Loucy (cell line): ENCODE measurements at regions not wholly inside any gene's neighbourhood (a gene's known extent, or its start where the extent isn't known, plus 50 kb on each side); places are given as distances from the start of the nearest gene placed in this dataset.

Source experiments
- H2AFZ ChIP-seq: fragments of 200-600 bp; sonication (generic); 2 replicates; pipeline ENCODE4 v1.6.0; 2016; ENCODE audit warnings: antibody characterized with exemption, mild to moderate bottlenecking, low read length, moderate library complexity
- H3F3A ChIP-seq: fragments of 200-600 bp; 2 replicates; pipeline ENCODE4 v1.6.0; 2016; ENCODE audit warnings: antibody characterized with exemption, low read depth, mild to moderate bottlenecking
- H3K27me3 ChIP-seq: fragments of 200-600 bp; sonication (generic); 2 replicates; pipeline ENCODE4 v1.6.1; 2014; ENCODE audit warnings: low read length, mild to moderate bottlenecking; ENCODE audit not compliant: insufficient read depth, poor library complexity, severe bottlenecking
- H3K36me3 ChIP-seq: fragments of 200-600 bp; sonication (generic); 2 replicates; pipeline ENCODE4 v1.6.1; 2016; ENCODE audit warnings: low read length; ENCODE audit not compliant: insufficient read depth
- H3K4me1 ChIP-seq: fragments of 200-600 bp; sonication (generic); 2 replicates; pipeline ENCODE4 v1.5.1; 2014; ENCODE audit warnings: low read length, mild to moderate bottlenecking; ENCODE audit not compliant: insufficient read depth, poor library complexity, severe bottlenecking
- H3K4me2 ChIP-seq: fragments of 200-600 bp; sonication (generic); 2 replicates; pipeline ENCODE4 v1.6.0; 2014; ENCODE audit warnings: antibody characterized with exemption, low read length, low read depth, mild to moderate bottlenecking; ENCODE audit not compliant: poor library complexity, severe bottlenecking
- H3K4me3 ChIP-seq: fragments of 200-600 bp; sonication (generic); 2 replicates; pipeline ENCODE4 v1.5.1; 2014; ENCODE audit warnings: low read length, mild to moderate bottlenecking, mixed read lengths; ENCODE audit not compliant: poor library complexity, severe bottlenecking
- H3K79me2 ChIP-seq: fragments of 200-600 bp; sonication (generic); 2 replicates; pipeline ENCODE4 v1.6.1; 2014; ENCODE audit warnings: low read length; ENCODE audit not compliant: insufficient read depth
- H3K9ac ChIP-seq: fragments of 200-600 bp; sonication (generic); 2 replicates; pipeline ENCODE4 v1.6.0; 2014; ENCODE audit warnings: mild to moderate bottlenecking, low read depth, low read length, moderate library complexity; ENCODE audit not compliant: poor library complexity, severe bottlenecking
- H3K9me2 ChIP-seq: fragments of 200-600 bp; sonication (generic); replicated peaks from 2 replicates; pipeline ENCODE4 v1.6.1; 2016; ENCODE audit warnings: low read depth, low read length, mixed read lengths
- H3K9me3 ChIP-seq: fragments of 200-600 bp; sonication (generic); 2 replicates; pipeline ENCODE4 v1.6.1; 2014; ENCODE audit warnings: mild to moderate bottlenecking, antibody characterized with exemption, low read length, low read depth; ENCODE audit not compliant: insufficient read depth
- H4K20me1 ChIP-seq: fragments of 200-600 bp; sonication (generic); 2 replicates; pipeline ENCODE4 v1.6.0; 2014; ENCODE audit warnings: antibody characterized with exemption, low read length, mild to moderate bottlenecking; ENCODE audit not compliant: insufficient read depth, poor library complexity, severe bottlenecking
- EZH2phosphoT487 ChIP-seq: fragments of 200-600 bp; IDR thresholded peaks from 2 replicates; pipeline ENCODE4 v1.6.1; 2018; ENCODE audit warnings: antibody characterized with exemption, mild to moderate bottlenecking, moderate library complexity, borderline replicate concordance
- TF ChIP-seq, protein P1 (sequence below): fragments of 200-600 bp; sonication (generic); conservative IDR thresholded peaks from 2 replicates; pipeline ENCODE4 v1.5.1; 2014; ENCODE audit warnings: mild to moderate bottlenecking, antibody characterized with exemption, low read length

DNA sequence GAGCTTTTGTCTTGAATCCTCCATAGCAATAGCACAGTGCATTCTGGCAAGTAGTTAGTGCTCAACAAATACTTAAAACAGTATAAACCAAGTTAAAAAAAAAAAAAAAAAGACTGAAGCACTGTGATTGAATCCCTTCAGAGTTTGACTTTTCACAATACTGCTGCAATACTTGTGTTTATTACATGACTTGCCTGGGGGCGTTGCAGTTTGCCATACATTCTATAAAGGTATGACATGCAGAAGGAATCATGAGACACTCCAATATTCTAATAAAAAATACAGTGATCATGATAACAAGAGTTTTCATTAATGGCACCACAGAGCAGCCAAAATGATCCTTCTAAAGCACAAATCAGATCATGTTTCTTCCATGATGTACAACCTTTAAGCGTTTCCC, 205.0 kb upstream of the CDKN3 start:
- TF ChIP-seq EZH2phosphoT487, result no peak
- Histone ChIP-seq H3F3A (no peaks in the 10 kb centered on the region), H2AFZ (no peak overlapping the region), H3K79me2 (no peaks in the 10 kb centered on the region), H3K9me3 (no peaks in the 10 kb centered on the region), H3K36me3 (no peaks in the 10 kb centered on the region), H4K20me1 (no peaks in the 10 kb centered on the region), H3K4me1 (peaks cover 10% of the 10 kb centered on the region), H3K27me3 (no peaks in the 10 kb centered on the region), H3K4me2 (no peak overlapping the region), H3K9ac (no peak overlapping the region), H3K4me3 (no peak overlapping the region), H3K9me2 (no peaks in the 10 kb centered on the region)

DNA sequence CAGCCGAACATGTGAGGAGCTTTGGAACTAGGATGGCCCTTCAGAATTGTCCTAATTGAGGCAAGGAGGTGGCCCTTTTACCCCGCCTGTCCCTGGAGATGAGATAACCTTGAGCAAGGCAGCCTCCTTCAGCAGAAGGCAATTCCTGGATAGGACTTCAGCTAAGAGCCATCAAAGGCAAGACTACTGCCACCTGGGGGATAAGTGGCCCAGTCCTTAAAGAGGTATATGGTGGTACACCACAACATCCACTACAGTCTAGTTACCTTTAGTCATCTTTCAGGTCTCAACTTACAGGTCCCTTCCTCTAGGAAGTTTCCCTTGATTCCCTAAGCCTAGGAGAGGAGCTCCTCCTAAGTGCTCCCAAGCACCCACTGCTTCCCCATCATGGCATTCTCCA, 204.2 kb upstream of the CDKN3 start:
- H3K9me3 ChIP-seq, result no peaks in the 10 kb centered on the region
- H3K36me3 ChIP-seq, result no peaks in the 10 kb centered on the region
- no peaks in the 10 kb centered on the region for H3K79me2 ChIP-seq
- TF ChIP-seq EZH2phosphoT487, result no peak
- TF ChIP-seq, protein P1, sequence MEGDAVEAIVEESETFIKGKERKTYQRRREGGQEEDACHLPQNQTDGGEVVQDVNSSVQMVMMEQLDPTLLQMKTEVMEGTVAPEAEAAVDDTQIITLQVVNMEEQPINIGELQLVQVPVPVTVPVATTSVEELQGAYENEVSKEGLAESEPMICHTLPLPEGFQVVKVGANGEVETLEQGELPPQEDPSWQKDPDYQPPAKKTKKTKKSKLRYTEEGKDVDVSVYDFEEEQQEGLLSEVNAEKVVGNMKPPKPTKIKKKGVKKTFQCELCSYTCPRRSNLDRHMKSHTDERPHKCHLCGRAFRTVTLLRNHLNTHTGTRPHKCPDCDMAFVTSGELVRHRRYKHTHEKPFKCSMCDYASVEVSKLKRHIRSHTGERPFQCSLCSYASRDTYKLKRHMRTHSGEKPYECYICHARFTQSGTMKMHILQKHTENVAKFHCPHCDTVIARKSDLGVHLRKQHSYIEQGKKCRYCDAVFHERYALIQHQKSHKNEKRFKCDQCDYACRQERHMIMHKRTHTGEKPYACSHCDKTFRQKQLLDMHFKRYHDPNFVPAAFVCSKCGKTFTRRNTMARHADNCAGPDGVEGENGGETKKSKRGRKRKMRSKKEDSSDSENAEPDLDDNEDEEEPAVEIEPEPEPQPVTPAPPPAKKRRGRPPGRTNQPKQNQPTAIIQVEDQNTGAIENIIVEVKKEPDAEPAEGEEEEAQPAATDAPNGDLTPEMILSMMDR, result 0 out of 2 replicates have a peak, but pooled peaks have one; percentile 15
- H3K27me3 ChIP-seq, result no peaks in the 10 kb centered on the region
- H3K4me1 ChIP-seq, result peaks cover 10% of the 10 kb centered on the region
- H3K9ac ChIP-seq, result no peak overlapping the region
- H3K9me2 ChIP-seq, result no peaks in the 10 kb centered on the region
- no peak overlapping the region for H2AFZ ChIP-seq
- no peak overlapping the region for H3K4me2 ChIP-seq
- no peaks in the 10 kb centered on the region for H3F3A ChIP-seq
- H4K20me1 ChIP-seq, result no peaks in the 10 kb centered on the region
- H3K4me3 ChIP-seq, result no peak overlapping the region

DNA sequence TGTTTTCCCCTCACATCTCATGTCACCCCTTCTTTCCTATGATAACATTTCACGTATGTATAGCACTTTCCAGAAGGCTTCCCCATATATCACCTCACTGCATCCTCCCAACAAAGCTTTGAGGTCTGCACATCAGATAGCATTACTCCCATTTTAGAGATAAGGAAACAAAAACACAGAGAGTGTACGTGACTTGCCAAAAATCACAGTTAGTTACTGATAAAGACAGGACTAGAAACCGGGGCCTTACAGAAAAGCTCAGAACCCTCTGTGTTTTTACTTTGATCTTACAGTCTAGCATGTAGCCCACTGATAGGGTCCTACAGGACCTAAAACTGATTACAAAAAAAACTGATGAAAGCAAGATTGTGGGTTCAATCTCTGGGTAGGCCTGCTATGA, 202.9 kb upstream of the CDKN3 start:
- Histone ChIP-seq H3K9me3 (no peaks in the 10 kb centered on the region), H3K36me3 (no peaks in the 10 kb centered on the region), H3K9me2 (no peaks in the 10 kb centered on the region), H3K4me3 (no peak overlapping the region), H2AFZ (no peak overlapping the region), H3K79me2 (no peaks in the 10 kb centered on the region), H3K4me1 (peaks cover 10% of the 10 kb centered on the region), H3K27me3 (no peaks in the 10 kb centered on the region), H4K20me1 (no peaks in the 10 kb centered on the region), H3F3A (no peaks in the 10 kb centered on the region), H3K4me2 (no peak overlapping the region), H3K9ac (no peak overlapping the region)
- TF ChIP-seq EZH2phosphoT487, result no peak
- TF ChIP-seq, protein P1, result no peak

DNA sequence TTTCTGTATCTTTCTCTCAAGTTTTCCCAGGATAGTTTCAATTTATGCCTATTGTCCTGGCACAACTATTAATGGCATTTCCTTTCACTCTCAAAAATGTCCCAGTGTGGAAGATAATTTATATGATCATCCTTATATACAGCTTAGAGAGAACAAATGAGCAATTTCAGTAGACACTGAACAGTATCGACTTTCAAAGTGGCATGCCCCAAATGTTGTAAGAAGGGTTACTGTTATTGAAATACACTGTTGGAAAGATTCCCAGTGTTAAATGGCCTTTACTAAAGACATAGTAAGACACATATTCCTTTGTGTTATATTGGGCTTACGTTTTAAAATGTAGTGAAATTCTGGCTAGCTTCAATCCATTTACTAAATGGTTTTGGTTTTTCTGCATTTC, 202.3 kb upstream of the CDKN3 start:
- TF ChIP-seq EZH2phosphoT487, result no peak
- TF ChIP-seq, protein P1, result no peak
- no peak overlapping the region for H3K4me3 ChIP-seq

More for the DNA sequence above, 202.3 kb upstream of the CDKN3 start:
- no peaks in the 10 kb centered on the region for H3K9me2 ChIP-seq
- no peaks in the 10 kb centered on the region for H3K27me3 ChIP-seq
- no peaks in the 10 kb centered on the region for H4K20me1 ChIP-seq
- no peaks in the 10 kb centered on the region for H3K9me3 ChIP-seq
- no peaks in the 10 kb centered on the region for H3K36me3 ChIP-seq
- H3K9ac ChIP-seq, result no peak overlapping the region
- H3F3A ChIP-seq, result no peaks in the 10 kb centered on the region
- H2AFZ ChIP-seq, result no peak overlapping the region
- H3K4me1 ChIP-seq, result peaks cover 6% of the 10 kb centered on the region
- no peak overlapping the region for H3K4me2 ChIP-seq
- no peaks in the 10 kb centered on the region for H3K79me2 ChIP-seq
